CD4-positive, CD25-positive, alpha-beta regulatory T cell (primary cell): ENCODE measurements at regions not wholly inside any gene's neighbourhood (a gene's known extent, or its start where the extent isn't known, plus 50 kb on each side); places are given as distances from the start of the nearest gene placed in this dataset.

ENCODE experiments used
- ATAC-seq, 2 donors: fragments of 150-1000 bp; cut with Tn5 transposase; one replicate each; pipeline ENCODE4 v1.10.0; 2021; ENCODE audit warnings: low read depth in 2 of 2, moderate number of reproducible peaks in 2 of 2, moderate library complexity in 1 of 2
- DNase-seq, 3 donors: peaks; one replicate each; pipeline versions ENCODE4 v3.0.0 to v3.0.0-alpha.2; 2012 to 2022; ENCODE audit warnings: mixed read lengths in 1 of 3
- H3K27ac ChIP-seq: one replicate; pipeline ENCODE4 v1.7.0; 2013; ENCODE audit warnings: mild to moderate bottlenecking, low read length; ENCODE audit not compliant: insufficient read depth, poor library complexity, severe bottlenecking
- H3K27me3 ChIP-seq: one replicate; pipeline ENCODE4 v1.7.0; 2013; ENCODE audit warnings: low read length; ENCODE audit not compliant: control insufficient read depth, insufficient read depth
- H3K36me3 ChIP-seq: one replicate; pipeline ENCODE4 v1.7.0; 2013; ENCODE audit warnings: mild to moderate bottlenecking, low read length, moderate library complexity; ENCODE audit not compliant: control insufficient read depth, insufficient read depth
- H3K4me1 ChIP-seq: 2 replicates; pipeline ENCODE4 v1.7.0; 2013; ENCODE audit warnings: mild to moderate bottlenecking, low read length; ENCODE audit not compliant: insufficient read depth, control insufficient read depth, poor library complexity, severe bottlenecking
- H3K4me3 ChIP-seq: one replicate; pipeline ENCODE4 v1.7.0; 2013; ENCODE audit warnings: low read depth, mild to moderate bottlenecking, low read length, moderate library complexity
- H3K9me3 ChIP-seq, 2 experiments: 1 replicate in 1 of 2; 2 replicates in 1 of 2; pipeline ENCODE4 v1.7.0; 2013; ENCODE audit warnings: low read length in 2 of 2, mild to moderate bottlenecking in 1 of 2, moderate library complexity in 1 of 2; ENCODE audit not compliant: control insufficient read depth in 2 of 2
- H3K27ac Mint-ChIP-seq, 3 donors: one replicate each; pipeline ENCODE4 v1.8.0; 2020 to 2022; ENCODE audit warnings: mild to moderate bottlenecking in 3 of 3, mixed read lengths in 3 of 3, moderate library complexity in 2 of 3
- H3K27me3 Mint-ChIP-seq: one replicate; pipeline ENCODE4 v1.8.0; 2022; ENCODE audit warnings: mild to moderate bottlenecking, mixed read lengths
- H3K36me3 Mint-ChIP-seq: one replicate; pipeline ENCODE4 v1.8.0; 2020; ENCODE audit warnings: mixed read lengths
- H3K4me1 Mint-ChIP-seq, 4 donors: one replicate each; pipeline ENCODE4 v1.8.0; 2020 to 2022; ENCODE audit warnings: mixed read lengths in 4 of 4, mild to moderate bottlenecking in 1 of 4
- H3K4me3 Mint-ChIP-seq, 4 donors: one replicate each; pipeline ENCODE4 v1.8.0; 2020 to 2022; ENCODE audit warnings: mild to moderate bottlenecking in 4 of 4, mixed read lengths in 4 of 4, moderate library complexity in 3 of 4
- H3K9me3 Mint-ChIP-seq, 7 donors: one replicate each; pipeline ENCODE4 v1.8.0; 2020 to 2022; ENCODE audit warnings: mixed read lengths in 7 of 7, mild to moderate bottlenecking in 3 of 7, moderate library complexity in 2 of 7

DNA sequence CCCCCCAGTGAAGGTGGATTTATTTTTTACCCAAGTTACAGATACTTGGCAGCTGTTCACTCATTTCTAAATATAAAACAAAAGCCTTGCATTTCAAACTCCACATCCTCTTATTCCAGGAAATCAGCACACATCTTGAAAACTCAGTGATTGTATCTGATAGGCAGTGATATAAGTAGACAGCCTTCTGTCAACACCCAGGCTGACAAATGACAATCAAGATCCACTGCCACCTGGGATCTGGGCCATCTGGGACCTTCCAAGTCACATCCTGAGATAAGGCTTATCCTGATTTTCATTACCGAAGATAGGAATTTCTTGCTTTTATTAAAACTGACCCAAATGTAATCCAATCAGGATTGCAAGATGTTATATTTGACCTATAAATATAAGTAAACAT is 201.3 kb upstream of the PUM3 start:
- ATAC-seq, result no peak
- Mint-ChIP-seq H3K36me3 (no peaks in the 10 kb centered on the region), H3K4me3 (no peak overlapping the region)

DNA sequence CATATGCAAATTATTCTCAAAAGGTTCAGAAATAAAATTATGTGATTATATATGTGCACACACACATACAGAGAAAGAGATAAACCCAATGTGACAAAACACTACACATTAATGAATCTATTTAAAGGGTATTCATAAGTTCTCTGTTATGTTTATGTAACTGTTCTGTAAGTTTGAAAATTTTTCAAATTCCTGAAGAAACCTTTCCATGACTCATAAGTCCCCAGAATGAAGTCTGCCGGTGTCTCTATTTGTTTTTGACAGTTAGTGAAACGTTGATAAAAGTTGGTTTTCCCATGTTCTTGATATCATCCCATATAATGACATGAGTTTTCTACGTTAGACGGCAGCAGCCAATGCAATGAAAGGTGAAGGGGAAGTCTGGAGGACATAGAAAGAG is 199.5 kb upstream of the PUM3 start:
- Histone ChIP-seq H3K4me3 (no peak overlapping the region), H3K36me3 (no peaks in the 10 kb centered on the region), H3K27ac (no peak overlapping the region), H3K27me3 (no peaks in the 10 kb centered on the region), H3K4me1 (no peaks in the 10 kb centered on the region), H3K9me3 (no peaks in the 10 kb centered on the region)
- DNase-seq, result no peak
- Mint-ChIP-seq H3K36me3 (no peaks in the 10 kb centered on the region), H3K27ac (no peak overlapping the region), H3K4me3 (no peak overlapping the region), H3K4me1 (no peaks in the 10 kb centered on the region), H3K9me3 (peaks cover 0 to 2% (median 0%) of the 10 kb centered on the region in 7 donors), H3K27me3 (no peaks in the 10 kb centered on the region)
- no peak for ATAC-seq

More for the DNA sequence above, 201.3 kb upstream of the PUM3 start:
- Histone ChIP-seq H3K36me3 (no peaks in the 10 kb centered on the region), H3K27ac (no peak overlapping the region), H3K4me3 (no peak overlapping the region), H3K9me3 (no peaks in the 10 kb centered on the region), H3K27me3 (no peaks in the 10 kb centered on the region), H3K4me1 (no peaks in the 10 kb centered on the region)
- H3K27ac Mint-ChIP-seq, result no peak overlapping the region
- H3K4me1 Mint-ChIP-seq, result no peaks in the 10 kb centered on the region
- no peaks in the 10 kb centered on the region for H3K27me3 Mint-ChIP-seq
- H3K9me3 Mint-ChIP-seq, result peaks cover 0 to 3% (median 0%) of the 10 kb centered on the region in 7 donors
- no peak for DNase-seq

- no peaks in the 10 kb centered on the region for H3K27me3 ChIP-seq
- H3K27ac ChIP-seq, result no peak overlapping the region
- no peaks in the 10 kb centered on the region for H3K4me1 ChIP-seq
- H3K9me3 ChIP-seq, result no peaks in the 10 kb centered on the region
- no peak overlapping the region for H3K4me3 ChIP-seq
- H3K4me1 Mint-ChIP-seq, result no peaks in the 10 kb centered on the region
- H3K9me3 Mint-ChIP-seq, result no peaks in the 10 kb centered on the region
- H3K4me3 Mint-ChIP-seq, result no peak overlapping the region
- H3K36me3 ChIP-seq, result no peaks in the 10 kb centered on the region
- H3K27me3 Mint-ChIP-seq, result no peaks in the 10 kb centered on the region
- DNase-seq (no peak), ATAC-seq (no peak)
- no peak overlapping the region for H3K27ac Mint-ChIP-seq
- H3K36me3 Mint-ChIP-seq, result no peaks in the 10 kb centered on the region
Measured at GRCh38 chr9:3040761-3041160, 196.9 kb upstream of the PUM3 start.

DNA sequence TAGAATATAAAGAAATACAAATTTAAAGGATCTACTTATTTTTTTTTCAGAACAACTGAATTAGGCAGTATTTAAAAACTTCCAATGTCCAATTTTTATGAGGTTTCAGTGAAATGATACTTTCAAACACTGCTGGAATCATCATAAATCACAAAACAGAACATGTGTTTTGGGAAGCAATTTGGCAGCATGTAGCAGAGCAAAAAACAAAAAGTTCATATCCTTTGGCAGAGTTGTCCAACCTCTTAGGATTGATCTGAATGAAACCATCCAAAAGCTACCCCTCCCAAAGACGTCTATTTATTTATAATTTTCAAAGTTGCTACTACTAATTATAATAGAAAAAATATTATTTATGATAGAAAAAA is 192.4 kb upstream of the PUM3 start:
- ATAC-seq (no peak), DNase-seq (no peak)
- no peaks in the 10 kb centered on the region for H3K4me1 ChIP-seq
- no peaks in the 10 kb centered on the region for H3K36me3 Mint-ChIP-seq
- H3K27ac ChIP-seq, result no peak overlapping the region
- no peak overlapping the region for H3K4me3 Mint-ChIP-seq
- no peaks in the 10 kb centered on the region for H3K9me3 ChIP-seq
- no peaks in the 10 kb centered on the region for H3K36me3 ChIP-seq
- H3K27me3 Mint-ChIP-seq, result no peaks in the 10 kb centered on the region
- H3K4me3 ChIP-seq, result no peak overlapping the region
- H3K9me3 Mint-ChIP-seq, result no peaks in the 10 kb centered on the region
- H3K27ac Mint-ChIP-seq, result no peak overlapping the region
- no peaks in the 10 kb centered on the region for H3K4me1 Mint-ChIP-seq
- H3K27me3 ChIP-seq, result no peaks in the 10 kb centered on the region

DNA sequence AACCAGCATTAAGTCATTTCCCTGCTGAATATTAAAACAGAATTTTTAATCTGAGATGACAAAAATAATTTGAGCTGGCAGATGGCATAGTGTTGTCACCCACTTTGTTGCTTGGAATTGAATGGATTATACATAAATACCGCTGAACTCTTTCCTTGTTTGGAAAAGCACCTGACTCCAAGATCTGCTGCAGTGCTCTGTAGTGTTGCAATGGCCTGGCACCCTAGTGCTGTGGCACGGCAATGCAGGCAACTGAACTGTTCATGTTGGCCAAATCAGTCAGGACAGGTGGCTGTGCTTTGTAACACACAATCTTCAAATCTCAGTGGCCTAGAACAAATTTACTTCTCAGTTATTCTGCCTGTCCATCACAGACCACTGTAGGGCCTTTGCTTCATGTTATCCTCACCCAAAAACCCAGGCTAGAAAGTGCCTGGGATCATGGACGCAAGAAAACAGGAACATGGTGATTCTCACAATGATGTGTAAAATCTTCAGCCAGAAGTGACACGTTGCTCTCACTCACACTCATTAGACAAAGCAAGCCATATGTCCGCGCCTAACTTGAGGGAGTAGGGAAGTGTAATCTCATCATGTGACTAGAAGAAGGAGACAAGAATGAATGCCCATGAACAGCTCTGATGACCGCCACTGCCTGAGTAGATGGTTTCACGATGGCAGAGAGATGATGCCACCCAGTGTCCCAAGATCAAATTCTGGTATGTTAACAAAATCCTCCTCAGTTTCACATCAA is 191.9 kb upstream of the PUM3 start:
- Histone ChIP-seq H3K36me3 (no peaks in the 10 kb centered on the region), H3K9me3 (no peaks in the 10 kb centered on the region), H3K27ac (no peak overlapping the region), H3K27me3 (no peaks in the 10 kb centered on the region), H3K4me1 (no peaks in the 10 kb centered on the region), H3K4me3 (no peak overlapping the region)
- no peaks in the 10 kb centered on the region for H3K4me1 Mint-ChIP-seq
- H3K4me3 Mint-ChIP-seq, result no peak overlapping the region
- ATAC-seq (no peak), DNase-seq (no peak)
- no peak overlapping the region for H3K27ac Mint-ChIP-seq
- no peaks in the 10 kb centered on the region for H3K27me3 Mint-ChIP-seq
- H3K9me3 Mint-ChIP-seq, result no peaks in the 10 kb centered on the region
- no peaks in the 10 kb centered on the region for H3K36me3 Mint-ChIP-seq

DNA sequence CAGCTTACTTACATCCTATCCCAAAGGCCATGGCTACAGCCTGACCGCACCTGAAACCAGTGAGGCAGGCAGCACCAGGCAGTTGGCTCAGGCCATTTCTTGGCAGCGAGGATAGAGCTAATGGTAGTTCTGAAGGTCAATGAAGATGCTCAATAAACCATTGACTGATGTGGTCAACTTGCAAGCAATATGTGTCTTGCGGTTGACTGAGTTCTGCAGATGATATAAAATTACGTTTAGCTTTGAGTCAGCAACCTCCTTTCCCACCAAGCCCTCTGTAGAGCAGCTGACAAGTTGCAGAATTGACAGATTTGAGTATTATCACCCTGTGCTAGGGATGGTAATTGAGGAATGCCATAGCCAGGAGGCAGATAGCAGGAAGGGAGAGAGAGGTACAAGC is 189.0 kb upstream of the PUM3 start:
- H3K4me3 ChIP-seq, result no peak overlapping the region
- H3K4me1 ChIP-seq, result no peaks in the 10 kb centered on the region
- ATAC-seq (no peak), DNase-seq (no peak)
- no peak overlapping the region for H3K27ac ChIP-seq
- H3K36me3 ChIP-seq, result no peaks in the 10 kb centered on the region
- Mint-ChIP-seq H3K4me3 (no peak overlapping the region), H3K36me3 (no peaks in the 10 kb centered on the region), H3K9me3 (peaks cover 0 to 1% (median 0%) of the 10 kb centered on the region in 7 donors), H3K4me1 (no peaks in the 10 kb centered on the region), H3K27ac (no peak overlapping the region), H3K27me3 (no peaks in the 10 kb centered on the region)
- no peaks in the 10 kb centered on the region for H3K27me3 ChIP-seq
- H3K9me3 ChIP-seq, result no peaks in the 10 kb centered on the region

GRCh38 chr9:3028535-3028934 is 184.6 kb upstream of the PUM3 start:
- Histone ChIP-seq H3K27ac (no peak overlapping the region), H3K36me3 (no peaks in the 10 kb centered on the region), H3K9me3 (no peaks in the 10 kb centered on the region), H3K4me1 (no peaks in the 10 kb centered on the region), H3K4me3 (no peak overlapping the region), H3K27me3 (no peaks in the 10 kb centered on the region)
- no peak for ATAC-seq
- no peaks in the 10 kb centered on the region for H3K27me3 Mint-ChIP-seq
- no peak for DNase-seq
- no peaks in the 10 kb centered on the region for H3K4me1 Mint-ChIP-seq
- no peak overlapping the region for H3K27ac Mint-ChIP-seq
- peaks cover 0 to 1% (median 0%) of the 10 kb centered on the region in 7 donors for H3K9me3 Mint-ChIP-seq
- no peaks in the 10 kb centered on the region for H3K36me3 Mint-ChIP-seq
- H3K4me3 Mint-ChIP-seq, result no peak overlapping the region

DNA sequence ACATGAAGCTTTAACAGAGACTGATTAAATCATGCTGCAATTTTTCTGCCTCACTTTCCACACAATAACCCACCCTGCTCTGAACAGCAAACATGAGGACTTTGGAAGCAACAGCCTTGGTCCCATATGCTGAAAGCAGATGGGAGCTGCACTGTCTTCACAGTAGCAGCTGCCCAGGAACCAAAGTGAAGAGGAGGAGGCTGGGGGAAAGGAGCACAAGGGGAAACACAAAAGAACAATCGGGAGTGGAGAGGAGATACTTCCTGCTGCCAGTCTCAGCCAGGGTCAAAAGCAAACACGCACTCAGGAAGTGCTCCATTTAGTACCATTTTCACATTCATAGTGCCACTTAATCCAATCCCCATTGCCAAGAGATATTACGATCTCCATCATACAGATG is 183.3 kb upstream of the PUM3 start:
- no peaks in the 10 kb centered on the region for H3K27me3 ChIP-seq
- Mint-ChIP-seq H3K9me3 (peaks cover 0 to 3% (median 0%) of the 10 kb centered on the region in 7 donors), H3K27ac (no peak overlapping the region), H3K27me3 (no peaks in the 10 kb centered on the region), H3K4me1 (no peaks in the 10 kb centered on the region), H3K36me3 (no peaks in the 10 kb centered on the region), H3K4me3 (no peak overlapping the region)
- no peaks in the 10 kb centered on the region for H3K9me3 ChIP-seq
- H3K36me3 ChIP-seq, result no peaks in the 10 kb centered on the region
- H3K27ac ChIP-seq, result no peak overlapping the region
- H3K4me3 ChIP-seq, result no peak overlapping the region
- H3K4me1 ChIP-seq, result no peaks in the 10 kb centered on the region
- DNase-seq (no peak), ATAC-seq (no peak)
